IMR-90 (cell line): ENCODE measurements at regions not wholly inside any gene's neighbourhood (a gene's known extent, or its start where the extent isn't known, plus 50 kb on each side); places are given as distances from the start of the nearest gene placed in this dataset.

Experiments used
- ATAC-seq: fragments of 200-7000 bp; cut with Tn5 transposase; 2 replicates; pipeline ENCODE4 v1.9.1; 2020; ENCODE audit warnings: low read depth, mild to moderate bottlenecking, moderate library complexity
- BruUV-seq: library from RNA; stranded (reverse); fragments of 400-500 nt; replicated peaks from 2 replicates; lab custom pipeline; 2021; lab: Mats Ljungman, UMichigan
- CTCF ChIA-PET: fragments of 300-600 bp; formaldehyde crosslinking; extraction: SDS; loops from one replicate; lab custom pipeline; 2021; ENCODE audit warnings: antibody characterized with exemption; lab: Yijun Ruan, JAX
- POLR2A ChIA-PET: fragments of 300-600 bp; sonication (Branson Sonifier 250); formaldehyde crosslinking; loops from one replicate; lab custom pipeline; 2022; ENCODE audit warnings: antibody characterized with exemption; ENCODE audit not compliant: unreplicated experiment; lab: Charles Lee
- DNase-seq: peaks from one replicate; pipeline ENCODE4 v3.0.0; 2013
- H2AFZ ChIP-seq: replicated peaks from 2 replicates; pipeline ENCODE3; 2013; ENCODE audit warnings: low read length, mild to moderate bottlenecking; ENCODE audit not compliant: poor library complexity
- H2AK5ac ChIP-seq: 2 replicates; pipeline ENCODE4 v1.6.1; 2013; ENCODE audit warnings: low read depth, low read length, inconsistent platforms
- H2AK9ac ChIP-seq: replicated peaks from 2 replicates; pipeline ENCODE3; 2013; ENCODE audit warnings: mild to moderate bottlenecking, low read depth, low read length, moderate library complexity; ENCODE audit not compliant: poor library complexity
- H2BK120ac ChIP-seq: 2 replicates; pipeline ENCODE4 v1.6.1; 2013; ENCODE audit warnings: low read depth, low read length, inconsistent platforms
- H2BK15ac ChIP-seq: 3 replicates; pipeline ENCODE4 v1.6.1; 2013; ENCODE audit warnings: low read depth, low read length, inconsistent platforms
- H2BK20ac ChIP-seq: 2 replicates; pipeline ENCODE4 v1.6.1; 2013; ENCODE audit warnings: low read depth, mild to moderate bottlenecking, inconsistent platforms, low read length, moderate library complexity
- H2BK5ac ChIP-seq: 2 replicates; pipeline ENCODE4 v1.6.1; 2013; ENCODE audit warnings: mild to moderate bottlenecking, low read depth, low read length, inconsistent platforms; ENCODE audit not compliant: poor library complexity, severe bottlenecking
- H3K14ac ChIP-seq: replicated peaks from 2 replicates; pipeline ENCODE4 v1.6.1; 2013; ENCODE audit warnings: low read depth, low read length, inconsistent platforms
- H3K18ac ChIP-seq: 2 replicates; pipeline ENCODE4 v1.6.1; 2013; ENCODE audit warnings: low read depth, low read length, control low read depth
- H3K23ac ChIP-seq: 2 replicates; pipeline ENCODE4 v1.6.1; 2013; ENCODE audit warnings: low read depth, low read length, inconsistent platforms
- H3K27ac ChIP-seq: 2 replicates; pipeline ENCODE4 v1.5.1; 2013; ENCODE audit warnings: mild to moderate bottlenecking, control low read depth, low read length; ENCODE audit not compliant: insufficient read depth
- H3K27me3 ChIP-seq: 2 replicates; pipeline ENCODE4 v1.6.1; 2013; ENCODE audit warnings: low read length; ENCODE audit not compliant: control insufficient read depth, insufficient read depth
- H3K36me3 ChIP-seq: 2 replicates; pipeline ENCODE4 v1.6.1; 2013; ENCODE audit warnings: low read length, mixed read lengths; ENCODE audit not compliant: control insufficient read depth, insufficient read depth
- H3K4ac ChIP-seq: 2 replicates; pipeline ENCODE4 v1.6.1; 2013; ENCODE audit warnings: low read depth, low read length, inconsistent platforms
- H3K4me1 ChIP-seq: 2 replicates; pipeline ENCODE4 v1.6.1; 2013; ENCODE audit warnings: low read length, mixed read lengths; ENCODE audit not compliant: control insufficient read depth, insufficient read depth
- H3K4me2 ChIP-seq: 2 replicates; pipeline ENCODE4 v1.6.1; 2013; ENCODE audit warnings: low read depth, mild to moderate bottlenecking, control low read depth, low read length, moderate library complexity
- H3K4me3 ChIP-seq: 2 replicates; pipeline ENCODE4 v1.5.1; 2013; ENCODE audit warnings: low read depth, mild to moderate bottlenecking, control low read depth, low read length, moderate library complexity; ENCODE audit not compliant: insufficient read depth
- H3K56ac ChIP-seq: 2 replicates; pipeline ENCODE4 v1.6.1; 2013; ENCODE audit warnings: low read length, inconsistent platforms; ENCODE audit not compliant: insufficient read depth; ENCODE audit errors: extremely low read depth
- H3K79me1 ChIP-seq, 2 experiments: 2 replicates each; pipeline ENCODE4 v1.6.1; 2013; ENCODE audit warnings: low read length in 2 of 2, inconsistent platforms in 1 of 2, low read depth in 1 of 2
- H3K9ac ChIP-seq: 2 replicates; pipeline ENCODE4 v1.6.1; 2013; ENCODE audit warnings: low read depth, low read length, control low read depth
- H3K9me1 ChIP-seq: 2 replicates; pipeline ENCODE4 v1.6.1; 2013; ENCODE audit warnings: low read length, inconsistent platforms; ENCODE audit not compliant: insufficient read depth
- H3K9me3 ChIP-seq: 2 replicates; pipeline ENCODE4 v1.6.1; 2013; ENCODE audit warnings: low read length; ENCODE audit not compliant: control insufficient read depth, insufficient read depth
- H4K20me1 ChIP-seq: 2 replicates; pipeline ENCODE4 v1.6.1; 2013; ENCODE audit warnings: low read length, inconsistent platforms; ENCODE audit not compliant: insufficient read depth
- H4K5ac ChIP-seq: 2 replicates; pipeline ENCODE4 v1.6.1; 2013; ENCODE audit warnings: mild to moderate bottlenecking, low read depth, low read length, control low read depth
- H4K8ac ChIP-seq, 2 experiments: 2 replicates each; pipeline ENCODE4 v1.6.1; 2013; ENCODE audit warnings: low read depth in 2 of 2, low read length in 2 of 2, control low read depth in 1 of 2, inconsistent platforms in 1 of 2
- H4K91ac ChIP-seq: 2 replicates; pipeline ENCODE4 v1.6.1; 2013; ENCODE audit warnings: low read depth, low read length, inconsistent platforms; ENCODE audit not compliant: insufficient read depth
- CTCF ChIP-seq: conservative IDR thresholded peaks from 2 replicates; pipeline ENCODE4 v1.5.1; 2012; ENCODE audit warnings: mild to moderate bottlenecking, low read depth, low read length, improper control_type of control experiment
- ELK1 ChIP-seq: fragments of 150-350 bp; IDR thresholded peaks from 2 replicates; pipeline ENCODE4 v1.6.1; 2016; ENCODE audit warnings: low read depth, mild to moderate bottlenecking, low read length, moderate library complexity, borderline replicate concordance
- MAFK ChIP-seq: IDR thresholded peaks from 2 replicates; pipeline ENCODE4 v1.6.1; 2012; ENCODE audit warnings: low read depth, low read length, improper control_type of control experiment
- MAZ ChIP-seq: IDR thresholded peaks from 2 replicates; pipeline ENCODE4 v1.6.1; 2012; ENCODE audit warnings: low read depth, mild to moderate bottlenecking, low read length, improper control_type of control experiment, moderate library complexity, borderline replicate concordance
- NFE2L2 ChIP-seq: fragments of 150-350 bp; IDR thresholded peaks from 2 replicates; pipeline ENCODE4 v1.6.1; 2016; ENCODE audit warnings: low read depth, mild to moderate bottlenecking, low read length
- POLR2A ChIP-seq: IDR thresholded peaks from 2 replicates; pipeline ENCODE4 v1.6.1; 2012; ENCODE audit warnings: mild to moderate bottlenecking, low read depth, low read length
- WGBS, 2 experiments: methylation state at CpG; one replicate each; pipeline versions ENCODE4 v1.1.5 to v1.1.7; 2013; ENCODE audit warnings: missing lambda C conversion rate in 2 of 2; ENCODE audit not compliant: insufficient read length in 1 of 2; ENCODE audit errors: extremely low coverage in 2 of 2; 5-methylcytosine and 5-hydroxymethylcytosine counted together
- dilution Hi-C: fragments of 300-500 bp; cut with HindIII; formaldehyde crosslinking; loops from one replicate; pipeline ENCODE4 v1.14.3; 2018; ENCODE audit warnings: low sequenced_read_pairs; ENCODE audit not compliant: unreplicated experiment
- in situ Hi-C: fragments of 300-500 bp; cut with MboI; formaldehyde crosslinking; loops from 3 replicates; pipeline ENCODE4 v1.14.3; 2019; ENCODE audit warnings: low sequenced_read_pairs, inconsistent platforms, mixed read lengths
- intact Hi-C: fragments of 100-400 bp; cut with micrococcal nuclease; formaldehyde crosslinking; loops from 2 replicates; pipeline ENCODE4 v1.10.0; 2022

- TF ChIP-seq MAFK (no peak), NFE2L2 (no peak), CTCF (no peak), MAZ (no peak), POLR2A (no peak), ELK1 (no peak)
- Histone ChIP-seq H2AK5ac (no peak overlapping the region), H3K9ac (no peak overlapping the region), H3K27ac (no peak overlapping the region), H3K9me3 (no peaks in the 10 kb centered on the region), H3K23ac (no peak overlapping the region), H3K9me1 (no peaks in the 10 kb centered on the region), H3K27me3 (peaks cover 3% of the 10 kb centered on the region; the same call in 1 of the 2 replicates), H3K4ac (no peak overlapping the region), H3K14ac (no peak overlapping the region), H3K56ac (no peak overlapping the region), H2BK5ac (no peak overlapping the region), H3K4me1 (peaks cover 3% of the 10 kb centered on the region; the same call in 1 of the 2 replicates), H3K36me3 (no peaks in the 10 kb centered on the region), H4K91ac (no peak overlapping the region), H3K4me3 (no peak overlapping the region), H2BK15ac (no peak overlapping the region), H3K79me1 (no peaks in the 10 kb centered on the region), H2BK20ac (no peak overlapping the region), H3K4me2 (no peak overlapping the region), H2AFZ (no peak overlapping the region), H2AK9ac (no peak overlapping the region), H4K5ac (no peak overlapping the region), H2BK120ac (no peak overlapping the region), H4K20me1 (no peaks in the 10 kb centered on the region), H3K18ac (no peak overlapping the region), H4K8ac (no peak overlapping the region)
- DNase-seq, result no peak
- intact Hi-C loops, result no loop called here
- ATAC-seq, result no peak
- POLR2A ChIA-PET, result no interaction called here
- 42% methylated on average over 4 of the region's 5 CpGs; no CpG with 5 or more reads in 1 of the 2 experiments for WGBS, 2 experiments
- no TSS peak for BruUV-seq
- dilution Hi-C loops, result no loop called here
- in situ Hi-C loops, result no loop called here
- CTCF ChIA-PET, result no interaction called here
Observed at GRCh38 chr11:116188350-116188749, 584.4 kb downstream of the BUD13 start.
